Astrocyte of the spinal cord (primary cell): ENCODE measurements at regions not wholly inside any gene's neighbourhood (a gene's known extent, or its start where the extent isn't known, plus 50 kb on each side); places are given as distances from the start of the nearest gene placed in this dataset.

Experiments used
- DNase-seq: peaks from one replicate; pipeline ENCODE4 v3.0.0; 2011; ENCODE audit warnings: low read depth, low spot score
- H3K4me3 ChIP-seq: 2 replicates; pipeline ENCODE4 v1.5.1; 2011; ENCODE audit warnings: low read depth, mild to moderate bottlenecking, low read length, moderate library complexity
- in situ Hi-C: cut with HindIII; loops from 2 replicates; pipeline ENCODE4 v1.10.0; 2017; ENCODE audit warnings: low sequenced_read_pairs
- TF ChIP-seq, protein P1 (sequence below): IDR thresholded peaks from 2 replicates; pipeline ENCODE4 v1.5.1; 2012; ENCODE audit warnings: low read depth, mild to moderate bottlenecking, low read length, inconsistent platforms

DNA sequence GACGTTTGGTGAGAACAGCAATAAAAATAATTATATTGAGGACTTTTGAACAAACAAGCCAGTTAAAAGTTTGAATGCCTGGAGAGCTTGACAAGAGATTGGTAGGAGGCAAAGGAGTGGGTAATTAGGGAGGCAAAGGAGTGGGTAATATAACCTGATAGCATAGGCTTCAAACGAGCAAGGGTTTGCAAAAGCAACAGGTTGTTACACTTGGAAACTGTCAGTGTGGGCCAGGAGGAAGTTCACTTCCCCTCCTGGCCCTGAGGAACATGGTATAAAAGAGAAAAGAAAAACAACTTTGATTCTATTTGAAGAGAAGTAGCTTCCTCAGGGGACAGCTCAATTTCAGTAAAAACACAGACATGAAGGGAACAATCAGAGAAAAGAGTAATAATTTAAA lies 121.7 kb downstream of the CCER1 start:
- in situ Hi-C loops: no loop called here
- DNase-seq: no peak
- TF ChIP-seq, protein P1, sequence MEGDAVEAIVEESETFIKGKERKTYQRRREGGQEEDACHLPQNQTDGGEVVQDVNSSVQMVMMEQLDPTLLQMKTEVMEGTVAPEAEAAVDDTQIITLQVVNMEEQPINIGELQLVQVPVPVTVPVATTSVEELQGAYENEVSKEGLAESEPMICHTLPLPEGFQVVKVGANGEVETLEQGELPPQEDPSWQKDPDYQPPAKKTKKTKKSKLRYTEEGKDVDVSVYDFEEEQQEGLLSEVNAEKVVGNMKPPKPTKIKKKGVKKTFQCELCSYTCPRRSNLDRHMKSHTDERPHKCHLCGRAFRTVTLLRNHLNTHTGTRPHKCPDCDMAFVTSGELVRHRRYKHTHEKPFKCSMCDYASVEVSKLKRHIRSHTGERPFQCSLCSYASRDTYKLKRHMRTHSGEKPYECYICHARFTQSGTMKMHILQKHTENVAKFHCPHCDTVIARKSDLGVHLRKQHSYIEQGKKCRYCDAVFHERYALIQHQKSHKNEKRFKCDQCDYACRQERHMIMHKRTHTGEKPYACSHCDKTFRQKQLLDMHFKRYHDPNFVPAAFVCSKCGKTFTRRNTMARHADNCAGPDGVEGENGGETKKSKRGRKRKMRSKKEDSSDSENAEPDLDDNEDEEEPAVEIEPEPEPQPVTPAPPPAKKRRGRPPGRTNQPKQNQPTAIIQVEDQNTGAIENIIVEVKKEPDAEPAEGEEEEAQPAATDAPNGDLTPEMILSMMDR: no peak
- H3K4me3 ChIP-seq: no peak overlapping the region

DNA sequence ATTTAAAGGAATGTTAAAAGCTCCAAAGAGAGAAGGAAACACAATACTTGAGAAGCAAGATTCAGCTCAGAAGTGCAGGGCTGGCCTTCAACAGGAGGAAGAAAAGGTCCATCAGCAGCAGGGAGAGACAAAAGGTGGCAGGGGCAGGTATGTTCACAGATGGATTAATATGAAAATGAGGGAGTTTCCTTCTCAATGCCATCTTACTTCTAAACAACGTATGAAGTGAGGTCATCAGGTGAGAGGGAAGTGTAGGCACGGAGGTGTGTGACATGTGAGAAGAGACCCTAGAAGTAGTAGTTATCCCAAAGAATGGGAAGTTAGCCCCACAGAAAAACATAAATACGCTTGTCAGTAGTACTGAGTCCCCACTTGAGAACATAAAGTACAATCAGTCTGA lies 122.5 kb downstream of the CCER1 start:
- DNase-seq: no peak
- H3K4me3 ChIP-seq: no peak overlapping the region
- TF ChIP-seq, protein P1: no peak
- in situ Hi-C loops: no loop called here

DNA sequence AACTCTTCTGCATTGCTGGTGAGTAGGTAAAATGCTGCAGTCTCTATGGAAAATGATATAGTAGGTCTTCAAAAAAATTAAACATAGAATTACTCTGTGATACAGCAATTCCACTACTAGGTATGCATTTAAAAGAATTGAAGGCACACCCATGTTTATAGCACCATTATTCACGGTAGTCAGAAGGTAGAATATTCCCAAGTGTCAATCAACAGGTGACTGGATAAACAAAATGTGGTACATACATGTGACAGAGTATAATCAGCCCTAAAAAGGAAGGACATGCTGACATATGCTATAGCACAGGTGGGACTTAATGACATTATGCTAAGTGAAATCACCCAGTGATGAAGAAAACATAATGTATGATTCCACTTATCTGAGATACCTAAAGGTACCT lies 123.3 kb downstream of the CCER1 start:
- no peak for DNase-seq
- no peak overlapping the region for H3K4me3 ChIP-seq
- in situ Hi-C loops: no loop called here
- TF ChIP-seq, protein P1: no peak

DNA sequence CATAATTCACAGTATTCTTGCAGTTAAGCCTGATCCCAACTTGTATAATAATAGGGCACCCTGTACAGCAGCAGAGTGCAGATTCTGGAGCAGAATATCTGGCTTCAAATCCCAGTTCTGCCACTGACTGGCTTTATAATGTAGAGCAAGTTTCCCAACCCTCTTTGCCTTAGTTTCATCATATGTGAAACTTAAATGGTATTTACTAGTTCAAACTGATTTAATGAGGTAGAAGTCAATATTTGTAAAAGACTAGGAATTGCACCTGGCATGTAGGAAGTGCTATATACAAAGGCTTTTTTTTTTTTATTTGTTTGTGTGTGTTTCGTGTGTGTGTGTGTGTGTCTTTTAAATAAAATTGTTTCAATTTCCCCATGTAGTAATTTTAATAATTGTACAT lies 125.9 kb downstream of the CCER1 start:
- DNase-seq: no peak
- TF ChIP-seq, protein P1: no peak
- in situ Hi-C loops: no loop called here
- no peak overlapping the region for H3K4me3 ChIP-seq

DNA sequence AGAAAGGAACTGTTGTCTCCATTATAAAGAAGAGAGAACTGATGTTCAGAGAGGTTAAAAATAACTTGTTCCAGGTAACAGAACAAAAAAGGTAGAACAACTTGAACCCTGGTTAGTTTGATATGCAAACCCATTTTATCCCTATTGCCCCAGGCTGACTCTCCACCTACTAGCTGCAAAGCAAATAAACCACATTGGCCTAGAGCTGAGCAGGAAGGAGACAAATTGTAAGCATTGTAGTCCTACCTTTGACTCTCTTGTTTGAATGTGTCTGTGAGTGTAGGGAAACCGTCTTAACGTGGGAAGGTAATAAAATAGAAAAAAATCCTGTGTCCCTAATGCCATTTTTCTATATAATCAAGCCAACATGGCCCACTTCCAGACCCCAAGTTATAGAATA lies 126.4 kb downstream of the CCER1 start:
- TF ChIP-seq, protein P1: no peak
- in situ Hi-C loops: no loop called here
- DNase-seq: no peak
- H3K4me3 ChIP-seq: no peak overlapping the region

DNA sequence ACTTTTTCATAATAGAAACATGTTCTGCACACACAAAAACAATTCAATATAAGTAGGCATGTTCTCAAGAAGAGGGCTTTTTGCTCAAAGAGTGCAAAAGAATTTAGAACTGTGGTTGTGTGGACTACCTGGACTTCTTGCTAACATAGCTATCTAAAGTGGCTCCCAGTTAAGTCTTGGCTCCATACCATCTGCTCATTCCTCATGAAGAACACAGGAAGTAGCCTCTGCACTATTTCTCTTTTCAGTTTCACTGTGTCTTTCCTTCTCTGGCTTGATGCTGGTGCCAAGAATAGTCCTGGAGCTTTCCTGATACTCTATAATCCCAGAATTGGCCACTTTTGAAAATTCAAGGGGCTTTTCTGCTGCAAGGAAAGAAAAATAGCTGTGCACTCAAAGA lies 127.4 kb downstream of the CCER1 start:
- TF ChIP-seq, protein P1: no peak
- no peak overlapping the region for H3K4me3 ChIP-seq
- no peak for DNase-seq
- in situ Hi-C loops: no loop called here

DNA sequence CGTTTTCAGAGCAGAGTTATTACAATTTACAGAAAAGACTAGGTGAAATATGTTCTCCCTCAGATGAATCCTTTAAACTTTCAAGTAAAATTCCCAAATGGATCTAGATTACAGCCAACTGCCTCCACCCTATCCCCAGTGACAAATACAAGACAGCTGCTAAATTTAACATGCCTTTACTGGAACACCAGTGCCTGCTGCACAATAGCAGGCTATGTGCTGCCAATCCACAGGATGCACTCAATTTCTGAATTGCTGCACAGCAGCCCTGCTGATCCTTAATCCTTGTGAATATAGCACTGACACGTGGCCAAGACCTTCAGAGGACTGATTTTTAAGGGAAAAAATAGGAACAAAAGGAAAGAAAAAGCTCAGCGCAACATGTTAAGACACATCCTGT lies 128.9 kb downstream of the CCER1 start:
- no peak for DNase-seq
- in situ Hi-C loops: no loop called here
- TF ChIP-seq, protein P1: no peak
- no peak overlapping the region for H3K4me3 ChIP-seq
